ENCODE measurements at regions not wholly inside any gene's neighbourhood (a gene's known extent, or its start where the extent isn't known, plus 50 kb on each side); places are given as distances from the start of the nearest gene placed in this dataset.

GRCh38 chr3:72185549-72186399 lies 400.8 kb upstream of the PROK2 start:
- no peak for DNase-seq

DNA sequence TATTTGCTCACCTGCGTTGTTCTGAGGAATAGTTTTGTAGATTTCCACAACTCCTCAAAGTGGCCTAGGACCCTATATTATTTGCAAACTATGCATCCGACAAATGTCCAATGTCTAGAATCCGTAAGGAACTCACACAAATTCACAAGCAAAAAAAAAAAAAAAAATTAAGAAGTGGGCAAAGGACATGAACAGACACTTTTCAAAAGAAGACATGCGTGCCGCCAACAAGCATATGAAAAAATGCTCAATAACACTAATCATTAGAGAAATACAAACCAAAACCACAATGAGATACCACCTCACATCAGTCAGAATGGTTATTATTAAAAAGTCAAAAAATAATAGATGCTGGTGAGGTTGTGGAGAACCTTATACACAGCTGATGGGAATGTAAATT lies 398.5 kb upstream of the PROK2 start:
- no peak for DNase-seq

DNA sequence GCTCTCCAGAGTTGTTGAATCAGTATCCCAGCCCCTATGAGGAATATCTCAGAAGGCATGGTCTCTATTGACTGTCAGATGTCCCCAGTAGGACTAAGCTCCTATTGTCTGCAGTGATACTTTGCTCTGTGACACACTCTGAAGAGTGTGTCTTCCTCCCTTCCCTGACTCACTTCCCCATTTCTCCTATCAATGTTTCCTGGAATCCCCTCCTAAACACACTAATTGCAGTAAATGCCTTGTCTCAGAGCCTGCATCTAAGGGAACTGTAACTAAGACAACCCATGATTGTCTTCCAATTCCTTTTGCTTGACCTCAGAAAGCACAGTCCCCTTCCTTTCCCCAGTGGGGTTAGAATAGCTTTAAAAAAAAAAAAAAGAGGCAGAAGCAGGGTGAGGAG lies 397.3 kb upstream of the PROK2 start:
- no peak for DNase-seq

- DNase-seq, result no peak
Observed at GRCh38 chr3:72181251-72181650, 396.3 kb upstream of the PROK2 start.

DNA sequence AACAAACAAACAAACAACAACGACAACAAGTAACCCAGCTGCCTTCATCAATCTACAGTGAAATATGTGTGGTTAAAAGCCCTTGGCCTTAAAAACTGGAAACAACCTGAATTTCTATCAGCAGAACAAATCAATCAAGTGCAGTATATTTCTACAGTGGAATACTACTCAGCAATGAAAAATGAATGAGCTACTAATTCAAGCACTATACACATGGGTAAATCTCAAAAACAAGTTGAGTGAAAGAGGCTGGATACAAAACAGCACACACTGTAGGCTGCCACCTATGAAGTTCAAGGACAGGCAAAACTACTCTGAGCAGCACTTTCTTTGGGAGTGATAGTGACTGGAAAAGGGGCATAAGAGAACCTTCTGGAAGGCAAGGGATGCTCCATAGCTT lies 395.5 kb upstream of the PROK2 start:
- no peak for DNase-seq

DNA sequence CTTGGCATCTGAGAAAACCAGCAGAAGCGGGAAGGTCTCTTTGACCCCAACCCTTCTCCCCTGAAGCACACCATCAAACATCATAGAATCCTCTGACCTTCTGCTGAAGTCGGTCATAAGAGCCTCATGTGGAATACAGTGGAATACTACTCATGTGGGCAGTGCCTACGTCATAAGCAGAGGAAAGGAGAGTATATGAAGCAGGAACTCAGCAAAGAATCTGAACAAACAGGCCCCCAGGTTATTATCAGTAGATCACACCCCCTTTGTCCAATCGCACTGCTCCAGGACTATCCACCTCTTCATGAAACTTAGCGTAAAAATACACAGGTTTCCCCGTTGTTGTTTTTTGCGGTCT lies 394.1 kb upstream of the PROK2 start:
- DNase-seq, result no peak

DNA sequence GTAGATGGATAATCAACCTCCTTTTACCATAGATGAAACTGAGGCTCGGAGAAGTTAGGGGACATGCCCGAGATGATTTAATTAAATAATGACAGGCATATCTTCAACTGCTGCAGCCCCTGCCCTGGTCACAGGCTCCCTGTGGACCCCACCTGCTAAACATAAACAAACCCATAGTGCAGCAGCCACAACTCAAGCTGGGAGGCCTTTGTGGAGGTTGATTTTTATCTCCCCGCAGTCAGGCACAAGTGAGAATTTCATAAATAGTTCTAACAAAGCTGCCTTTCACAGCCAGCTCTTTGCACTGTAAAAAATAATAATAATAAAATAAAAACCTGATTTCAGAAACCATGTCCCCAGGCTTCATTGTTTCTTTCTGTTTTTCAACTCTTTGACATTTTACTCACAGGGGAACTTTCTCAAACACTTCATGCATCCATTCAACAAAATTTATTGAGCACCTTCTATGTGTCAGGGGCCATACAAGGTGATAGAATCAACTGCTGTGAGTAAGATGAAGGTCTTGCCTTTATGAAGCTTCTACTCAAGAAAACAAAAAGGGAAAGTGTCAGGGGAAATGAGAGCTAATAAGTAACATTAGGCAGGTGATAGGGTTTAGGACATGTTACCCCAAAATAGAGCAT lies 393.6 kb upstream of the PROK2 start:
- DNase-seq, result no peak

DNA sequence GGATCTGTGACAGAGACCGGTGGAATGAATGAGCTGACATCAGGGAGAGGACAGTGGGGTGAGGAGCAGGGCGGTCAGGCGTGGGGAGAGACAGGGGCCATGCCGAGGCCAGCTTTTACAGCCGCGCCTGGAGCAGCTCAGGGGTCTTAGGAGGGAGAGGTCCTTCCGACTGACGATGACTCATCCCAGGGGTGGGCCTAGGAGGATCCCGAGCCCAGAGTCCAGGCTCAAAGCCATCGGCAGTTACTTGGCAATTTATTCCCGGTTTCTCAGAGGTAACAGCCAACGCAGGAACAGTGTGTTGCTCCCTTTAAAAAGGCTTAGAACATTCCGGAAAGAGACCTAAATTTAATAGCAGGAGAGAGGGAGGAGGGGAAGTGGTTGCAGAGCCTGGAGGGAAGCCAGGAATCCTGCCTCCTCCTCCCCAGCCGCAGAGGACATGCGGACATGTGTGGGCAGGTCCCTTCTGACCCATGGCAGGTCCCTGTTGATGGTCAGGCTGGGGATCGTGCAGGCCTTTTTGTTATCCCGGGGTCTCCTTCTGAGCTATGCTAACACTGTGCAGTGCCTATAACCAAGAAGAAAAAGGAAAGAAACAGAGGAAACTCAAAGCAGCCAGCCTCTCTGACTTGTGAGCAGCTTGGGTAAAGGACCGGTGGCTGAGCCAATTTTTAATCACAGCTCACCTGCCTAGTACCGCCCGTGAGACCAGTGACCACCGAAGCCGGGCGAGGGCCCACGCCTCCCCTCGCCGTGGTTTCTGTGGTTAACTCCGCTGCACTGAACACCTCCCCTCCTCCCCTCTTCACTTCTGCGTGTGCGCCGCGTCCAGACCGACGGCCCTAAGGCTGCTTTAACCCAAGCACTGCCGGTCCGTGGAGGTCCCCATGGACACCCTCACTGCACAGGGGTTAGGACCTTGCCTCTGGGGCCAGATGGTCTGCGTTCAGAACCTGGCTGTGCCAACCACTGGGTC lies 392.4 kb upstream of the PROK2 start:
- DNase-seq, result no peak

- no peak for DNase-seq
Observed at GRCh38 chr3:72176537-72177041, 391.6 kb upstream of the PROK2 start.

DNA sequence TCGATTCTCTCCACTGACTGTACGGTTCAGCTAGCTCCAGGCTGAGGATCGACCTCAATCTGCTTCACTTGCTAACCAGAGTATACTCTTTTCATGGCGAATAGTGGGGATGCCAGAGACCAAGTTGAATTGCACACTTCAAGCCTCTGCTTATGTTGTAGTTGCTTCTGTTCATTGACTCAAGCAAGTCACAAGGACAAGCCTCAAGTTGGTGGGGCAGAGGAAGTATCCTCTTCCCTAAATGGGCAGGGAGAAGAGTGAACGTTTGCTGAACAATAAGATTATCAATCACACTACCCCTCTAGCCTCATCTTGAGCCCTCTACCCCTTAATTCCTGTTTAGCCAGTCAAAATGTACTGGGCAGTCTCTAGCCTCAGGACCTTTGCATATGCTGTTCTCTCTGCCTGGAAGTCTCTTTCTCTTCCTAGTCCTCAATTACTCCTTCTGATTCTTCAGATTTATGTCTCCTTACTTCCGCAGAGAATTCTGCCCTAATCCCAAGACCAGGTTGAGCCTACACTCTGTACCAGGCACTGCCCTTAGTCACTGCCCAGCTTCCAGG lies 390.4 kb upstream of the PROK2 start:
- DNase-seq, result no peak

DNA sequence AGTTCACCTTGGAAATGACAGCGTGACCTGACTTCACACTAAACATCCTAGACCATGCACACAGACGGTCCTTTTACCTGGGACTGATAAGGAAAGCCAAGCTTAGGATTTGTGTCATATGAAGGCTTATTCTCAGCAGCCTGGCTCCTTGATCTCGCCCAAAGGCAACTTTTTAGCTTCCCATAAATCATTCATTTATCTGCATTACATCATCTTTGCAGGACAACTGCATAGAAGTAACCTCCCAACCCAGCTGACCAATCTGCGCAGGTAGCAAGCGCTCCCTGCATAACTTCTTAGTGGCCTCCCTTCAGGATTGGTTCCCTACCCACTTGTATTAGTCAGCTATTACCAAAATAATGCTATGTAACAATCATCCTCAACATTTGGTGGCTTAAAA lies 389.9 kb upstream of the PROK2 start:
- no peak for DNase-seq

GRCh38 chr3:72174040-72174439 lies 389.1 kb upstream of the PROK2 start:
- no peak for DNase-seq

GRCh38 chr3:72171946-72172345 lies 387.0 kb upstream of the PROK2 start:
- DNase-seq, result no peak

GRCh38 chr3:72171463-72171881 lies 386.5 kb upstream of the PROK2 start:
- DNase-seq, result no peak

- no peak for DNase-seq
Observed at GRCh38 chr3:72169561-72170472, 384.9 kb upstream of the PROK2 start.

DNA sequence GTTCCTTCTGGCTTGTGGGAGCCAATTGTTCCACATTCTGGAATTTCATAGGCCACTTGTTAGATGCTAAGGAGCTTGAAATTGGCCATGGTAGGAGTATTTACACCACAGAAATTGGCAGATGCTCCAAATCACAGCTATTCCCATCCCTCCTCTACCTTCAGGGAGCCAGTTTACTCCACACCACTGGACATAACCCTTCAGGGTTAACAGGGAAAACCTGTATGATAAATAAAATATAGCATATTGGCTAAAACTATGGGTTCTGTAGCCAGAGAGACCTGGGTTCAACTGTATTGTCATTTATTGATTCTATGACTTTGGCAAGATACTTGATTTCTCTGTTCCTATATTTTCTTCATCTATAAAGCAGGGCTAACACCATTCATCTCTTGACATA lies 384.2 kb upstream of the PROK2 start:
- no peak for DNase-seq

DNA sequence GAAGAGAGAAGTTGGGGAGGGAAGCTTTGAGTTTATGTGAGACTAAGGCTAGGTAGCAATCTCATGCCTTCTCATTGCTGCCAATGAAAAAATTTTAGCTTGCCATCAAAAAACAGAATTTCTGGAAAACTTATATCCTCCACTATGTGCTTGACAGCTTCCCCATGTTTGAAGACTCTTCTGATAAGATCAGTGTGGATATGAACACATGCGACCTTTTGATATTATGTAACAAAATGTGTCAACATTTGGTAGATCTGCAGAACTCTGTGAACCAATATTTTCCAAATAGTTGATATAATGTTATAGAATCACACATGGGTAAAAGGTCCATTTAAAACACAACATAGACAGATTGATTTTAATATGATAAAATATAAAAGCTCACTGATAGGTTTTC lies 380.9 kb upstream of the PROK2 start:
- DNase-seq, result no peak

DNA sequence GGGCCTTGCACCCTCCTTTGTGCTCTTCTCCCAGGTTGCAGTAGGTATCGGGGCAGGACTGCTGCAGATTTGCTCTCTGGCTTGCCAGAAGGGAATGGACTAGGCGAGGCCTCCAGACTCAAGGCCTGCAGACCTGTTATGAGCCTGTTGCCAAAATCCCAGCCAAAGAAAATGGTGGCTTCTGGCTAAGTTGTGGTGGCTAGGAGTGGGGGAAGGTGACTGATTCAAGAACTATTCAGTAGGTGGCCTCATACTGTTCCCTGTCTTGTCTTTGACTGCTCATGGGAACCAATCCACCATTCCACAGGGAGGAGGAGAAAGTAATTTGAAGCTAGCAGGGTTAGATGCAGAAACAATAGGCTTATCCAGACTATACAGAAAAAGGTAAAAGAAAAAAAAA lies 380.4 kb upstream of the PROK2 start:
- no peak for DNase-seq

DNA sequence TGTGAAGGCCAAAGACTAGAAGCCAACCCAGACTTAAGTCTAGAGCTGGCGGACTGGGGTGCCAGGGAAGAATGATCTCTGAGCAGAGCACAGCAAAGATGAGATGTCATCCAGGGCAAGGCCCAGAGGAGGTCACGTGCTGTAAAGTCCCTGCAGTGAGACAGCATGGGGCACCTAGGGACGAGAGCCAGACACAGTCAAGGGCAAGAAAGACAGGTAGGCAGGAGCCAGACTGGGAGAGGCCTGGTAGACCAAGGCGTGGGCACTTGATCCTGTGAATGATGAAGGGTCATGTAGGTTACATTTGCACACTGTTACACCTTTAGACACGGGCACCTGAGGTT lies 379.7 kb upstream of the PROK2 start:
- no peak for DNase-seq

GRCh38 chr3:72163809-72164634 lies 379.1 kb upstream of the PROK2 start:
- no peak for DNase-seq

- DNase-seq, result no peak
Observed at GRCh38 chr3:72162649-72163184, 377.8 kb upstream of the PROK2 start.

All from activated effector memory CD4-positive, alpha-beta T cell treated with anti-CD3 and anti-CD28 coated beads, Interleukin-2, amount 50 U/mL, for 16 hours (primary cell).